HG03103 (cell line): ENCODE measurements at regions not wholly inside any gene's neighbourhood (a gene's known extent, or its start where the extent isn't known, plus 50 kb on each side); places are given as distances from the start of the nearest gene placed in this dataset.

Experiments
- ATAC-seq: cut with Tn5 transposase; IDR thresholded peaks from one replicate; pipeline ENCODE4 v1.9.1; 2021; ENCODE audit warnings: low read depth; ENCODE audit not compliant: unreplicated experiment

GRCh38 chr10:106473129-106473685 lies 691.3 kb downstream of the SORCS1 start:
- no peak for ATAC-seq

- no peak for ATAC-seq
These were observed 697.0 kb downstream of the SORCS1 start for GRCh38 chr10:106467506-106467905.

- no peak for ATAC-seq
These were observed 707.0 kb downstream of the SORCS1 start for GRCh38 chr10:106457522-106457921.

- ATAC-seq: no peak
These were observed 710.3 kb downstream of the SORCS1 start for GRCh38 chr10:106454233-106454632.

- ATAC-seq: no peak
These were observed 713.5 kb downstream of the SORCS1 start for GRCh38 chr10:106450966-106451365.

- no peak for ATAC-seq
These were observed 717.6 kb downstream of the SORCS1 start for GRCh38 chr10:106446920-106447319.

GRCh38 chr10:106442223-106442622 lies 722.3 kb downstream of the SORCS1 start:
- no peak for ATAC-seq

GRCh38 chr10:106440767-106441166 lies 723.7 kb downstream of the SORCS1 start:
- ATAC-seq: no peak

GRCh38 chr10:106440355-106440754 lies 724.2 kb downstream of the SORCS1 start:
- ATAC-seq: no peak

GRCh38 chr10:106439366-106439765 lies 725.1 kb downstream of the SORCS1 start:
- no peak for ATAC-seq

GRCh38 chr10:106438386-106438785 lies 726.1 kb downstream of the SORCS1 start:
- no peak for ATAC-seq

GRCh38 chr10:106436123-106436715 lies 728.3 kb downstream of the SORCS1 start:
- ATAC-seq: no peak

GRCh38 chr10:106435081-106435480 lies 729.4 kb downstream of the SORCS1 start:
- no peak for ATAC-seq

GRCh38 chr10:106424981-106425380 lies 739.5 kb downstream of the SORCS1 start:
- ATAC-seq: no peak

- ATAC-seq: no peak
These were observed 740.5 kb downstream of the SORCS1 start for GRCh38 chr10:106424054-106424453.

- ATAC-seq: no peak
These were observed 754.2 kb downstream of the SORCS1 start for GRCh38 chr10:106410331-106410730.

- no peak for ATAC-seq
These were observed 759.4 kb downstream of the SORCS1 start for GRCh38 chr10:106405141-106405540.

- no peak for ATAC-seq
These were observed 762.0 kb downstream of the SORCS1 start for GRCh38 chr10:106402458-106402857.

- ATAC-seq: no peak
These were observed 762.5 kb downstream of the SORCS1 start for GRCh38 chr10:106401967-106402366.

- ATAC-seq: no peak
These were observed 763.3 kb downstream of the SORCS1 start for GRCh38 chr10:106401161-106401560.

GRCh38 chr10:106399112-106399511 lies 765.4 kb downstream of the SORCS1 start:
- no peak for ATAC-seq

GRCh38 chr10:106396192-106396591 lies 768.3 kb downstream of the SORCS1 start:
- ATAC-seq: no peak
